Common myeloid progenitor, CD34-positive (primary cell): ENCODE measurements at regions not wholly inside any gene's neighbourhood (a gene's known extent, or its start where the extent isn't known, plus 50 kb on each side); places are given as distances from the start of the nearest gene placed in this dataset.

Experiments
- CTCF ChIA-PET: fragments of 350-600 bp; sonication (Branson Sonifier 250); formaldehyde crosslinking; loops from one replicate; lab custom pipeline; 2021; ENCODE audit warnings: antibody characterized with exemption; lab: Charles Lee
- POLR2A ChIA-PET: fragments of 350-600 bp; sonication (Branson Sonifier 250); formaldehyde crosslinking; loops from one replicate; lab custom pipeline; 2021; ENCODE audit warnings: antibody characterized with exemption; lab: Charles Lee
- DNase-seq, 3 donors: peaks; one replicate each; pipeline versions ENCODE4 v3.0.0 to v3.0.0-alpha.2; 2013
- H3K27ac ChIP-seq, 2 experiments: 1 replicate in 1 of 2; 2 replicates in 1 of 2; pipeline ENCODE4 v1.7.0; 2013; ENCODE audit warnings: inconsistent platforms in 2 of 2, low read length in 2 of 2, mild to moderate bottlenecking in 2 of 2, low read depth in 1 of 2, moderate library complexity in 1 of 2; ENCODE audit not compliant: severe bottlenecking in 2 of 2, insufficient read depth in 1 of 2, poor library complexity in 1 of 2
- H3K27me3 ChIP-seq, 5 experiments: replicated peaks in 2 of 5; 1 replicate in 3 of 5; 2 replicates in 2 of 5; pipeline versions ENCODE4 v1.6.1 to v1.7.0; 2013; ENCODE audit warnings: low read length in 4 of 5, mild to moderate bottlenecking in 2 of 5, moderate library complexity in 2 of 5, inconsistent platforms in 1 of 5; ENCODE audit not compliant: insufficient read depth in 5 of 5, control insufficient read depth in 4 of 5
- H3K36me3 ChIP-seq, 4 experiments: 1 replicate in 2 of 4; 2 replicates in 2 of 4; pipeline versions ENCODE4 v1.6.1 to v1.7.0; 2013; ENCODE audit warnings: low read length in 3 of 4, control low read depth in 1 of 4, mild to moderate bottlenecking in 1 of 4; ENCODE audit not compliant: control insufficient read depth in 4 of 4, insufficient read depth in 4 of 4
- H3K4me1 ChIP-seq, 4 experiments: 1 replicate in 3 of 4; 2 replicates in 1 of 4; pipeline versions ENCODE4 v1.6.1 to v1.7.1; 2013; ENCODE audit warnings: low read length in 3 of 4, mild to moderate bottlenecking in 3 of 4, control low read depth in 1 of 4, inconsistent platforms in 1 of 4, moderate library complexity in 1 of 4; ENCODE audit not compliant: control insufficient read depth in 4 of 4, insufficient read depth in 4 of 4; ENCODE audit errors: control extremely low read depth in 1 of 4
- H3K4me3 ChIP-seq, 7 experiments: 1 replicate in 4 of 7; 2 replicates in 3 of 7; pipeline versions ENCODE4 v1.5.1 to v1.7.0; 2013; ENCODE audit warnings: mild to moderate bottlenecking in 7 of 7, low read length in 6 of 7, moderate library complexity in 6 of 7, inconsistent platforms in 2 of 7, low read depth in 2 of 7, control low read depth in 1 of 7; ENCODE audit not compliant: insufficient read depth in 4 of 7, control insufficient read depth in 1 of 7; ENCODE audit errors: extremely low read depth in 1 of 7
- H3K9me3 ChIP-seq, 5 experiments: 1 replicate in 4 of 5; 2 replicates in 1 of 5; pipeline versions ENCODE4 v1.6.1 to v1.7.1; 2013; ENCODE audit warnings: low read length in 4 of 5, mild to moderate bottlenecking in 2 of 5, inconsistent platforms in 1 of 5, low read depth in 1 of 5, moderate library complexity in 1 of 5; ENCODE audit not compliant: control insufficient read depth in 4 of 5, insufficient read depth in 2 of 5; ENCODE audit errors: control extremely low read depth in 1 of 5
- WGBS: methylation state at CpG from one replicate; pipeline ENCODE4 v1.1.5; 2013; ENCODE audit not compliant: insufficient coverage; 5-methylcytosine and 5-hydroxymethylcytosine counted together

GRCh38 chr16:8217201-8217600, 373.1 kb downstream of the TMEM114 start:
- Histone ChIP-seq H3K36me3 (no peaks in the 10 kb centered on the region), H3K27me3 (peaks cover 0 to 10% (median 3%) of the 10 kb centered on the region in 5 experiments), H3K27ac (no peak overlapping the region), H3K4me1 (no peaks in the 10 kb centered on the region), H3K9me3 (peaks cover 0 to 4% (median 0%) of the 10 kb centered on the region in 5 experiments), H3K4me3 (no peak overlapping the region)
- ChIA-PET CTCF (no interaction called here), POLR2A (no interaction called here)
- 92% methylated on average over 2 of the region's 2 CpGs for WGBS
- no peak for DNase-seq

- no peak overlapping the region for H3K27ac ChIP-seq
- ChIA-PET CTCF (no interaction called here), POLR2A (no interaction called here)
- no CpG with 5 or more reads among the region's 1 CpG for WGBS
- H3K27me3 ChIP-seq = no peaks in the 10 kb centered on the region
- H3K4me3 ChIP-seq = no peak overlapping the region
- DNase-seq = no peak
- H3K36me3 ChIP-seq = no peaks in the 10 kb centered on the region
- no peaks in the 10 kb centered on the region for H3K4me1 ChIP-seq
- H3K9me3 ChIP-seq = peaks cover 0 to 3% (median 0%) of the 10 kb centered on the region in 5 experiments
These were observed 385.5 kb downstream of the TMEM114 start for GRCh38 chr16:8204769-8205168.

- no peak for DNase-seq
- ChIA-PET CTCF (no interaction called here), POLR2A (no interaction called here)
- no peak overlapping the region for H3K27ac ChIP-seq
- peaks cover 0 to 3% (median 0%) of the 10 kb centered on the region in 5 experiments for H3K9me3 ChIP-seq
- no peaks in the 10 kb centered on the region for H3K4me1 ChIP-seq
- 85% methylated on average over 2 of the region's 4 CpGs for WGBS
- H3K27me3 ChIP-seq = no peaks in the 10 kb centered on the region
- H3K4me3 ChIP-seq = no peak overlapping the region
- H3K36me3 ChIP-seq = no peaks in the 10 kb centered on the region
These were observed 386.2 kb downstream of the TMEM114 start for GRCh38 chr16:8204096-8204495.

GRCh38 chr16:8203101-8203500, 387.2 kb downstream of the TMEM114 start:
- peaks cover 0 to 3% (median 0%) of the 10 kb centered on the region in 5 experiments for H3K9me3 ChIP-seq
- WGBS = 100% methylated on average over 1 of the region's 2 CpGs
- no peaks in the 10 kb centered on the region for H3K27me3 ChIP-seq
- DNase-seq = no peak
- H3K36me3 ChIP-seq = no peaks in the 10 kb centered on the region
- POLR2A ChIA-PET = no interaction called here
- CTCF ChIA-PET = no interaction called here
- no peak overlapping the region for H3K4me3 ChIP-seq
- no peaks in the 10 kb centered on the region for H3K4me1 ChIP-seq
- no peak overlapping the region for H3K27ac ChIP-seq

- DNase-seq = no peak
- POLR2A ChIA-PET = no interaction called here
- H3K27ac ChIP-seq = no peak overlapping the region
- H3K4me1 ChIP-seq = no peaks in the 10 kb centered on the region
- no peak overlapping the region for H3K4me3 ChIP-seq
- WGBS = 100% methylated on average over 1 of the region's 2 CpGs
- CTCF ChIA-PET = no interaction called here
- H3K36me3 ChIP-seq = no peaks in the 10 kb centered on the region
- peaks cover 0 to 3% (median 0%) of the 10 kb centered on the region in 5 experiments for H3K9me3 ChIP-seq
- H3K27me3 ChIP-seq = no peaks in the 10 kb centered on the region
These were observed 389.5 kb downstream of the TMEM114 start for GRCh38 chr16:8200839-8201238.

GRCh38 chr16:8199390-8199789, 390.9 kb downstream of the TMEM114 start:
- no peak overlapping the region for H3K4me3 ChIP-seq
- CTCF ChIA-PET = no interaction called here
- peaks cover 0 to 3% (median 0%) of the 10 kb centered on the region in 5 experiments for H3K9me3 ChIP-seq

GRCh38 chr16:8194794-8195193, 395.5 kb downstream of the TMEM114 start:
- H3K9me3 ChIP-seq = no peaks in the 10 kb centered on the region
- DNase-seq = no peak
- H3K27ac ChIP-seq = no peak overlapping the region
- ChIA-PET POLR2A (no interaction called here), CTCF (interaction anchor here (0.8 to 1.2 kb wide), 2 partner anchors 20 to 1510 kb away, joined by 3 to 4 read pairs; no protein-coding TSS in a partner anchor)
- no CpG with 5 or more reads among the region's 2 CpGs for WGBS
- H3K27me3 ChIP-seq = no peaks in the 10 kb centered on the region
- no peaks in the 10 kb centered on the region for H3K4me1 ChIP-seq
- no peak overlapping the region for H3K4me3 ChIP-seq
- H3K36me3 ChIP-seq = no peaks in the 10 kb centered on the region

More at GRCh38 chr16:8199390-8199789, 390.9 kb downstream of the TMEM114 start:
- Histone ChIP-seq H3K27ac (no peak overlapping the region), H3K27me3 (no peaks in the 10 kb centered on the region), H3K36me3 (no peaks in the 10 kb centered on the region), H3K4me1 (no peaks in the 10 kb centered on the region)
- WGBS = 80% methylated on average over 3 of the region's 5 CpGs
- no peak for DNase-seq
- POLR2A ChIA-PET = no interaction called here
